SK-N-SH treated with all-trans-retinoic acid at 6 μM for 48 hours (cell line): ENCODE measurements at regions not wholly inside any gene's neighbourhood (a gene's known extent, or its start where the extent isn't known, plus 50 kb on each side); places are given as distances from the start of the nearest gene placed in this dataset.

Source experiments
- ARNTL ChIP-seq: fragments of 450-650 bp; formaldehyde crosslinking; IDR thresholded peaks from 2 replicates; pipeline ENCODE4 v1.5.0; 2020; ENCODE audit warnings: low read depth, mild to moderate bottlenecking, moderate library complexity, borderline replicate concordance
- CREB5 ChIP-seq: fragments of 250-450 bp; sonication (Bioruptor Pico); IDR thresholded peaks from 2 replicates; pipeline ENCODE4 v1.5.1; 2020; ENCODE audit warnings: low read depth, mild to moderate bottlenecking, moderate library complexity
- ESRRG ChIP-seq: fragments of 250-450 bp; sonication (Bioruptor Pico); IDR thresholded peaks from 2 replicates; pipeline ENCODE4 v1.6.1; 2021; ENCODE audit warnings: mild to moderate bottlenecking
- GLIS3 ChIP-seq: fragments of 250-450 bp; sonication (Bioruptor Pico); IDR thresholded peaks from 2 replicates; pipeline ENCODE4 v1.5.0; 2020; ENCODE audit warnings: mild to moderate bottlenecking, moderate library complexity
- ISL1 ChIP-seq: fragments of 250-450 bp; sonication (Bioruptor Pico); IDR thresholded peaks from 2 replicates; pipeline ENCODE4 v2.1.2; 2022; ENCODE audit warnings: mild to moderate bottlenecking, moderate library complexity
- PATZ1 ChIP-seq: fragments of 250-450 bp; sonication (Bioruptor Pico); IDR thresholded peaks from 2 replicates; pipeline ENCODE4 v1.8.0; 2020; ENCODE audit warnings: mild to moderate bottlenecking, moderate library complexity, borderline replicate concordance
- PPARA ChIP-seq: fragments of 250-450 bp; sonication (Bioruptor Pico); IDR thresholded peaks from 2 replicates; pipeline ENCODE4 v1.5.0; 2020; ENCODE audit warnings: mild to moderate bottlenecking, borderline replicate concordance
- RARB ChIP-seq: fragments of 250-450 bp; sonication (Bioruptor Pico); IDR thresholded peaks from 2 replicates; pipeline ENCODE4 v1.8.0; 2021; ENCODE audit warnings: mild to moderate bottlenecking, moderate library complexity
- TOX ChIP-seq: fragments of 250-450 bp; sonication (Bioruptor Pico); IDR thresholded peaks from 2 replicates; pipeline ENCODE4 v1.8.0; 2021; ENCODE audit warnings: mild to moderate bottlenecking, moderate library complexity, borderline replicate concordance
- ZFP3 ChIP-seq: fragments of 250-450 bp; sonication (Bioruptor Pico); IDR thresholded peaks from 2 replicates; pipeline ENCODE4 v1.5.0; 2020; ENCODE audit warnings: mild to moderate bottlenecking, moderate library complexity
- ZNF8 ChIP-seq: fragments of 450-650 bp; formaldehyde crosslinking; IDR thresholded peaks from 2 replicates; pipeline ENCODE4 v1.5.0; 2020; ENCODE audit warnings: mild to moderate bottlenecking, moderate library complexity

GRCh38 chr2:66772618-66773017, 337.7 kb downstream of the MEIS1 start:
- TF ChIP-seq PATZ1 (CRISPR knock-in tag) (no peak), ARNTL (CRISPR knock-in tag) (no peak), TOX (CRISPR knock-in tag) (no peak), RARB (CRISPR knock-in tag) (no peak), PPARA (no peak), ZNF8 (CRISPR knock-in tag) (no peak), CREB5 (CRISPR knock-in tag) (no peak), ISL1 (CRISPR knock-in tag) (no peak), ZFP3 (no peak), ESRRG (no peak), GLIS3 (CRISPR knock-in tag) (no peak)
